ENCODE measurements at regions not wholly inside any gene's neighbourhood (a gene's known extent, or its start where the extent isn't known, plus 50 kb on each side); places are given as distances from the start of the nearest gene placed in this dataset.

DNA sequence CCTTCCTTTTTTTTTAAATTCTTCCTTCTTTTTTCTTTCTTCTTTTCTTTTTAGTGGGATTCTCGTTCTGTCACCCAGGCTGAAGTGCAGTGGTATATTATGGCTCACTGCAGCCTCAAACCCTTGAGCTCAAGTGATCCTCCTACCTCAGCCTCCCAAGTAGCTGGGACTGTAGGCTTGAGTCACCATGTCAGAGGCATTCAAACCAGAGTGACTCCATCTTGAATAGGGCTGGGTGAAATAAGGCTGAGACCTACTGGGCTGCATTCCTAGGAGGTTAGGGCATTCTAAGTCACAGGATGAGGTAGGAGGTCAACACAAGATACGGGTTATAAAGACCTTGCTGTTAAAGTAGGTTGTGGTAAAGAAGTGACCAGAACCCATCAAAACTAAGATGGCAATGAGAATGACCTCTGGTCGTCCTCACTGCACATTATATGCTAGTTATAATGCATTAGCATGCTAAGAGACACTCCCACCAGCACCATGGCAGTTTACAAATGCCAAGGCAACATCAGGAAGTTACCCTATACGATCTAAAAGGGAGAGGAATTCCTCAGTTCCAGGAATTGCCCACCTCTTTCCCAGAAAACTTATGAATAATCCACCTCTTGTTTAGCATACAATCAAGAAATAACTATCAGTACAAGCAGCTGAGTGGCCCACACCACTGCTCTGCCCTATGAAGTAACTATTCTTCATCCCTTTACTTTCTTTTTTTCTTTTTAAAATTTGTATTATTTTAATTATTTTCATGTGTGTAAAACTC is 99.0 kb upstream of the ITGB1 start:
- TF ChIP-seq, protein P1, sequence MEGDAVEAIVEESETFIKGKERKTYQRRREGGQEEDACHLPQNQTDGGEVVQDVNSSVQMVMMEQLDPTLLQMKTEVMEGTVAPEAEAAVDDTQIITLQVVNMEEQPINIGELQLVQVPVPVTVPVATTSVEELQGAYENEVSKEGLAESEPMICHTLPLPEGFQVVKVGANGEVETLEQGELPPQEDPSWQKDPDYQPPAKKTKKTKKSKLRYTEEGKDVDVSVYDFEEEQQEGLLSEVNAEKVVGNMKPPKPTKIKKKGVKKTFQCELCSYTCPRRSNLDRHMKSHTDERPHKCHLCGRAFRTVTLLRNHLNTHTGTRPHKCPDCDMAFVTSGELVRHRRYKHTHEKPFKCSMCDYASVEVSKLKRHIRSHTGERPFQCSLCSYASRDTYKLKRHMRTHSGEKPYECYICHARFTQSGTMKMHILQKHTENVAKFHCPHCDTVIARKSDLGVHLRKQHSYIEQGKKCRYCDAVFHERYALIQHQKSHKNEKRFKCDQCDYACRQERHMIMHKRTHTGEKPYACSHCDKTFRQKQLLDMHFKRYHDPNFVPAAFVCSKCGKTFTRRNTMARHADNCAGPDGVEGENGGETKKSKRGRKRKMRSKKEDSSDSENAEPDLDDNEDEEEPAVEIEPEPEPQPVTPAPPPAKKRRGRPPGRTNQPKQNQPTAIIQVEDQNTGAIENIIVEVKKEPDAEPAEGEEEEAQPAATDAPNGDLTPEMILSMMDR (IDR thresholded peaks at IDR 0.05) = no peak
- no peak for TF ChIP-seq POLR2A (IDR thresholded peaks at IDR 0.05)

Data from adrenal gland (tissue), 5 donors.